HepG2 (cell line): ENCODE measurements at regions not wholly inside any gene's neighbourhood (a gene's known extent, or its start where the extent isn't known, plus 50 kb on each side); places are given as distances from the start of the nearest gene placed in this dataset.

Experiments used
- ATAC-seq: fragments of 200-7000 bp; cut with Tn5 transposase; 3 replicates; pipeline ENCODE4 v1.9.1; 2020; ENCODE audit warnings: mild to moderate bottlenecking, moderate library complexity
- BruUV-seq: library from RNA; stranded (reverse); fragments of 400-500 nt; replicated peaks from 2 replicates; lab custom pipeline; 2021; lab: Mats Ljungman, UMichigan
- CTCF ChIA-PET: fragments of 300-600 bp; formaldehyde crosslinking; extraction: SDS; loops from one replicate; lab custom pipeline; 2021; ENCODE audit warnings: low total read pairs, inconsistent platforms, low intra/inter-chr PET ratio; lab: Yijun Ruan, JAX
- POLR2A ChIA-PET: fragments of 350-600 bp; sonication (Branson Sonifier 250); formaldehyde crosslinking; loops from one replicate; lab custom pipeline; 2020; ENCODE audit warnings: antibody characterized with exemption, inconsistent platforms; lab: Yijun Ruan, JAX
- DNase-seq: peaks from one replicate; pipeline ENCODE4 v3.0.0-alpha.2; 2015; ENCODE audit warnings: low spot score
- FAIRE-seq: peaks from 3 replicates; lab custom pipeline; 2011; peaks lifted over from hg19 to GRCh38; lab: Jason Lieb, UNC
- H2AFZ ChIP-seq: one replicate; pipeline ENCODE4 v1.6.1; 2011; ENCODE audit warnings: low read length, inconsistent platforms
- H3K27ac ChIP-seq: fragments of 300-600 bp; 3 replicates; pipeline ENCODE4 v1.8.0; 2011; ENCODE audit warnings: mixed run types, mild to moderate bottlenecking, mixed read lengths, low read length, inconsistent platforms; ENCODE audit not compliant: insufficient read depth; ENCODE audit errors: extremely low read length
- H3K27me3 ChIP-seq, 2 experiments: fragments of 200-600 bp in 1 of 2; 2 replicates in 1 of 2; 3 replicates in 1 of 2; pipeline versions ENCODE4 v1.6.0 to v1.8.0; 2011; ENCODE audit warnings: low read length in 2 of 2, mild to moderate bottlenecking in 2 of 2, moderate library complexity in 2 of 2, inconsistent platforms in 1 of 2; ENCODE audit not compliant: insufficient read depth in 2 of 2, control insufficient read depth in 1 of 2
- H3K36me3 ChIP-seq, 2 experiments: fragments of 200-600 bp in 1 of 2; replicated peaks in 1 of 2; 2 replicates in 1 of 2; 3 replicates in 1 of 2; pipeline versions ENCODE4 v1.5.1 to v1.8.0; 2011; ENCODE audit warnings: low read length in 2 of 2, inconsistent platforms in 1 of 2; ENCODE audit not compliant: insufficient read depth in 2 of 2, control insufficient read depth in 1 of 2
- H3K4me1 ChIP-seq: 2 replicates; pipeline ENCODE4 v1.5.1; 2012; ENCODE audit warnings: low read length, inconsistent platforms; ENCODE audit not compliant: insufficient read depth
- H3K4me2 ChIP-seq: 2 replicates; pipeline ENCODE4 v1.6.0; 2011; ENCODE audit warnings: low read depth, low read length, inconsistent platforms
- H3K4me3 ChIP-seq, 3 experiments: fragments of 200-600 bp in 1 of 3; sonication (generic), shearing (Covaris generic) in 1 of 3; replicated peaks in 1 of 3; 2 replicates each; pipeline ENCODE4 v1.5.1; 2011 to 2016; ENCODE audit warnings: low read length in 3 of 3, inconsistent platforms in 2 of 3, low read depth in 2 of 3, mild to moderate bottlenecking in 2 of 3, control low read depth in 1 of 3, mixed read lengths in 1 of 3; ENCODE audit not compliant: insufficient read depth in 1 of 3
- H3K79me2 ChIP-seq: one replicate; pipeline ENCODE4 v1.6.1; 2011; ENCODE audit warnings: low read length, inconsistent platforms; ENCODE audit not compliant: insufficient read depth
- H3K9ac ChIP-seq: 2 replicates; pipeline ENCODE4 v1.6.0; 2011; ENCODE audit warnings: mild to moderate bottlenecking, low read depth, low read length, inconsistent platforms; ENCODE audit not compliant: insufficient read depth
- H3K9me3 ChIP-seq: 2 replicates; pipeline ENCODE4 v1.5.1; 2012; ENCODE audit warnings: mild to moderate bottlenecking, low read length
- H4K20me1 ChIP-seq: 2 replicates; pipeline ENCODE4 v1.6.0; 2011; ENCODE audit warnings: inconsistent platforms, mild to moderate bottlenecking, low read length, moderate library complexity; ENCODE audit not compliant: insufficient read depth
- JDP2 ChIP-seq: sonication (generic); formaldehyde crosslinking; IDR thresholded peaks from 2 replicates; pipeline ENCODE4 v1.8.1; 2022; ENCODE audit warnings: missing genetic modification reagents, borderline replicate concordance
- KDM3A ChIP-seq: IDR thresholded peaks from 2 replicates; pipeline ENCODE4 v1.6.1; 2018; ENCODE audit warnings: low read depth, missing compliant biosample characterization
- SSRP1 ChIP-seq: IDR thresholded peaks from 2 replicates; pipeline ENCODE4 v1.6.1; 2016; ENCODE audit warnings: control low read depth
- THAP8 ChIP-seq: sonication (generic); formaldehyde crosslinking; IDR thresholded peaks from 2 replicates; pipeline ENCODE4 v1.5.1; 2020; ENCODE audit warnings: missing genetic modification reagents, mild to moderate bottlenecking, borderline replicate concordance
- YEATS2 ChIP-seq: sonication (generic); formaldehyde crosslinking; IDR thresholded peaks from 2 replicates; pipeline ENCODE4 v1.4.0; 2020; ENCODE audit warnings: missing genetic modification reagents, borderline replicate concordance
- ZFP62 ChIP-seq: sonication (generic); formaldehyde crosslinking; IDR thresholded peaks from 2 replicates; pipeline ENCODE4 v1.4.0; 2020; ENCODE audit warnings: missing genetic modification reagents
- ZMYM3 ChIP-seq: sonication (generic); formaldehyde crosslinking; IDR thresholded peaks from 2 replicates; pipeline ENCODE4 v1.5.1; 2020; ENCODE audit warnings: mild to moderate bottlenecking, missing genetic modification reagents
- ZNF138 ChIP-seq: sonication (generic); formaldehyde crosslinking; IDR thresholded peaks from 2 replicates; pipeline ENCODE4 v1.5.0; 2020; ENCODE audit warnings: mild to moderate bottlenecking, low read depth, missing genetic modification reagents
- ZNF740 ChIP-seq: sonication (generic); formaldehyde crosslinking; IDR thresholded peaks from 2 replicates; pipeline ENCODE4 v1.4.0; 2020; ENCODE audit warnings: missing genetic modification reagents
- WGBS: methylation state at CpG from one replicate; pipeline ENCODE4 v1.1.6; 2017; ENCODE audit warnings: low lambda C conversion rate; 5-methylcytosine and 5-hydroxymethylcytosine counted together
- in situ Hi-C: cut with HindIII; loops from 2 replicates; pipeline ENCODE4 v1.10.0; 2017; ENCODE audit warnings: low pct_unique_long_range_greater_than_20kb; ENCODE audit not compliant: extremely low pct_ligation_motif_present
- intact Hi-C: fragments of 100-400 bp; cut with micrococcal nuclease; formaldehyde crosslinking; loops from one replicate; pipeline ENCODE4 v1.10.0; 2022; ENCODE audit not compliant: unreplicated experiment
- TF ChIP-seq, protein P1 (sequence below): sonication (generic); formaldehyde crosslinking; IDR thresholded peaks from 2 replicates; pipeline ENCODE4 v1.8.0; 2022; ENCODE audit warnings: mild to moderate bottlenecking, missing genetic modification reagents, moderate library complexity

- POLR2A ChIA-PET, result no interaction called here
- no peaks in the 10 kb centered on the region for H3K79me2 ChIP-seq
- in situ Hi-C loops, result no loop called here
- no peak for FAIRE-seq
- H3K4me2 ChIP-seq, result no peak overlapping the region
- ATAC-seq, result no peak
- no peak for DNase-seq
- no peak overlapping the region for H3K9ac ChIP-seq
- no peaks in the 10 kb centered on the region for H3K36me3 ChIP-seq
- no peak overlapping the region for H2AFZ ChIP-seq
- no peak overlapping the region for H3K4me3 ChIP-seq
- no TSS peak for BruUV-seq
- no peaks in the 10 kb centered on the region for H3K9me3 ChIP-seq
- H3K27ac ChIP-seq, result no peak overlapping the region
- H3K27me3 ChIP-seq, result no peaks in the 10 kb centered on the region
- CTCF ChIA-PET, result no interaction called here
- H4K20me1 ChIP-seq, result no peaks in the 10 kb centered on the region
- TF ChIP-seq THAP8 (CRISPR knock-in tag) (no peak), ZNF740 (CRISPR knock-in tag) (no peak), ZFP62 (CRISPR knock-in tag) (no peak), SSRP1 (CRISPR knock-in tag) (no peak), ZNF138 (CRISPR knock-in tag) (no peak), JDP2 (CRISPR knock-in tag) (no peak), KDM3A (CRISPR knock-in tag) (no peak), YEATS2 (CRISPR knock-in tag) (no peak), ZMYM3 (no peak)
- TF ChIP-seq, protein P1, sequence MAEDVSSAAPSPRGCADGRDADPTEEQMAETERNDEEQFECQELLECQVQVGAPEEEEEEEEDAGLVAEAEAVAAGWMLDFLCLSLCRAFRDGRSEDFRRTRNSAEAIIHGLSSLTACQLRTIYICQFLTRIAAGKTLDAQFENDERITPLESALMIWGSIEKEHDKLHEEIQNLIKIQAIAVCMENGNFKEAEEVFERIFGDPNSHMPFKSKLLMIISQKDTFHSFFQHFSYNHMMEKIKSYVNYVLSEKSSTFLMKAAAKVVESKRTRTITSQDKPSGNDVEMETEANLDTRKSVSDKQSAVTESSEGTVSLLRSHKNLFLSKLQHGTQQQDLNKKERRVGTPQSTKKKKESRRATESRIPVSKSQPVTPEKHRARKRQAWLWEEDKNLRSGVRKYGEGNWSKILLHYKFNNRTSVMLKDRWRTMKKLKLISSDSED (CRISPR knock-in tag), result no peak
- TF ChIP-seq, all 625 proteins: peak for 0
- intact Hi-C loops, result no loop called here
- H3K4me1 ChIP-seq, result no peaks in the 10 kb centered on the region
- WGBS, result 5% methylated on average over 1 of the region's 1 CpG
These were observed 1533.3 kb downstream of the SLITRK5 start for GRCh38 chr13:89204435-89204834.
